ENCODE measurements at regions not wholly inside any gene's neighbourhood (a gene's known extent, or its start where the extent isn't known, plus 50 kb on each side); places are given as distances from the start of the nearest gene placed in this dataset.

GRCh38 chr7:96407427-96407826 is 85.5 kb upstream of the SLC25A13 start:
- no peak for DNase-seq

DNA sequence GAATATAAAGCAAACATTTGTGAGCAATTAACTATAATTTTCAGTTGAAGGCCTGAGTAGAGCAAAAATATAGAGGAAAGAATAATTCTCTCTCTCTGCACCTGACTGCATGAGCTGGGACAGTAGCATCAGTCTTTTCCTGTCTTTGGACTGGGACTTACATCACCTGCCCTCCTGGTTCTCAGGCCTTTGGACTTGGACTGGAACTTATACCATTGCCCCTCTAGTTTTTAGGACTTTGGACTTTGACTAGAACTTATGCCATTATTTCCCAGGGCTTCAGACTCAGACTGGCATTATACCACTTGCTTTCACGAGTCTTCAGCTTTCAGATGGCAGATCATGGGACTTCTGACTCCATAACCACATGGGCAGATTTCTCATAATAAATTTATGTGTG is 81.0 kb upstream of the SLC25A13 start:
- DNase-seq: no peak

- DNase-seq: no peak
These were observed 79.3 kb upstream of the SLC25A13 start for GRCh38 chr7:96401200-96401599.

GRCh38 chr7:96400518-96400917 is 78.6 kb upstream of the SLC25A13 start:
- no peak for DNase-seq

GRCh38 chr7:96400001-96400400 is 78.1 kb upstream of the SLC25A13 start:
- no peak for DNase-seq

DNA sequence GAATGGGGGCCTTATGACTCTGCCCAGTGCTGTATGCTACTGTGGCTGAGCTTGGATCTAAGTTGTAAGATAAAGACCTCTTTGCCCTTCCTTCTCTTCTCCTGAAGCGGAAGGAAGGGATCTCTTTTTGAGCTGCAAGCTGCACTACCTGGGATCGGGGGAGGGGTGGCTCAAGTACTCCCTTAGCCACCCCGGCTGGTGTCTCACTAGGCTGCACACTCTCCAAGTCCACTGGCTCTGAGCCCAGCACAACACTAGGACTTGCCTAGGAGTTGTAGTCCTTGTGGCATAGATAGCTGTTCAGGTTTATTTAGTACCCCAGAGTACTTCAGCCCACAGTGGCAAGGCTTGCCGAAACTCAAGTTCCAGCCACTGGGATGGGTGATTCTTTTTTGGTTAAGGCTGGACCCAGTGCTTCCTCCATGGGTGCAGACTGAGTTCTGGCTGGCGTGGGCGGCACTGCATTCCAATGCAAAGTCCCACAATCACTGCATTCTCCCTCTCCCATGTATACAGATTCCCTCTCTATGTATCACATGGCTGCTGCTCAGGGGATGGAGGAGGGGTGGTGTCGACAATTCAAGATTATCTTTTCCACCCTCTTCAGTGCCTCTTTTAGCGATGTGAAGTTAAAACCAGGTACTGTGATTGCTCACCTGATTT is 76.2 kb upstream of the SLC25A13 start:
- no peak for DNase-seq

DNA sequence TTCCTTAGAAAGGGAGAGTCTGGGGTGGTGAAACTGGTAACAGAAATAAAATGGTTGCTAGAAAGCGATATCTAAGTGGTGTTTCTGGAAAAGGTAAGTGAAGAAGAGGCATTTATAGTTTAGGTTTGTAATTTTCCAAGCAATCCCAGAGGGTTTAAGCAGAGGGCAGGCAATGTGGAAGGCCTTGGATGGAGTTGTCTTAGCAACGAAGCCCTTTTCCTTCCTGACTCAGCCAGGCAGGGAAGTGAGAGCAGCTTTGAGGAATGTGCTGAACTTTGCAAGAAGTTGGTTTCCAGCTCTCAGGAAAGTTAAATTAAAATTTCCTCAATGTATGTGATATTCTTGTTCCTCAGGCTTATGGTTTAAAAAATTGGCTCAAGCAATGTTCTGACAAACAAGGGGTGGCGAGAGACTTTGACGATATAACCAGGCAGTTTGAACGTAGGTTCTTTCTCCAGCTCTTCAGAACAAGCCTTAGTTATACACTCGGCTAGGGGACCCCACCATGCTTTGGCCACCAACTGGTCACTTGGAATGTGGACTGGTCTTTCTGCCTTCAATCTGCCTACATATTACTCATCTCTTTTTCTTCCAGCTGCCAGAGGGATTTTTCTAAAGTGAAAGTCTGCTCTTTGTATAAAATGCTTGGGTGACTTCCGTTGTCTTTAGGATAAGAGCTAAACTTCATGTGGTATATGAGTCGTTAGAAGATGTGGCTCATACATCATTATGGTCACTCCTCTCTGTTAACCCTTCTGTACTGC is 66.9 kb upstream of the SLC25A13 start:
- no peak for DNase-seq

GRCh38 chr7:96388166-96388565 is 66.3 kb upstream of the SLC25A13 start:
- no peak for DNase-seq

DNA sequence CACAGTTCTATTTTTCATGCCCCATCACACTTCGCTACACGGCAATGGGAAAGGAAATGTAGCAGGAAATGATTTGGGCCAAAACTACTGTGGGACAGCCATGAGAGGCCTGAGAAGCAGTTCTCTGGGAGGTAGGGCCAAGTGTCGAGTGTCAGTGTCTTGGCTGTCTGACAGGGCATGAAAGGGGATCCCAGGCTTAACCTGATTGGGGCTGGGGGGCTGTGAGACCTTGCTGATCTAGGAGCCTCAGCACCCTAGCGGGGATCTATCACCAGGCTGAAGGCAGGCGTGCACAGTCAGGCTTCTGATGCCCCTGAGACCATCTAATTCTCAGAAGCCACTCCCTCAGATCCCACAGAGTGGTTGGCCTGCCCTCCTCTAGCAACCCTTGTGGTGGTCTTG is 58.2 kb upstream of the SLC25A13 start:
- no peak for DNase-seq

DNA sequence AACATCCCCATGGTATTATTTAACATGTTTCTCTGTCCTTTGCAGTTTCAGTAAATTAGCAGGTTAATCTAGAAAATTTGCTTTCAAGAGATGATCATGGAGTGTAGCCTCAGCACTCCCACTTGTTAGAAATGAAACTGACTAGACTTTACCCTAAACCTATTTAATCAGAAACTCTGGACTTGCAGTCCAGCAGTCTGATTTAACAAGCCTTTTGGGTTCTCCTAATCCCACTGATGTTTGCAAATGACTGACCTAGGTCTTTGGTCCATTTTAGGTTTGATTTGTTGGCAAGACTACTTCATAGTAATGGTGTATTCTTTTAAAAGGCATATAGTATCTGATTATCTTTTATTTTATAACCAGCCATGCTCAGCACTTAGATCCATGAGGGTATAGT is 55.5 kb upstream of the SLC25A13 start:
- no peak for DNase-seq

All from NCI-H524 (cell line).